ENCODE measurements at regions not wholly inside any gene's neighbourhood (a gene's known extent, or its start where the extent isn't known, plus 50 kb on each side); places are given as distances from the start of the nearest gene placed in this dataset.

DNA sequence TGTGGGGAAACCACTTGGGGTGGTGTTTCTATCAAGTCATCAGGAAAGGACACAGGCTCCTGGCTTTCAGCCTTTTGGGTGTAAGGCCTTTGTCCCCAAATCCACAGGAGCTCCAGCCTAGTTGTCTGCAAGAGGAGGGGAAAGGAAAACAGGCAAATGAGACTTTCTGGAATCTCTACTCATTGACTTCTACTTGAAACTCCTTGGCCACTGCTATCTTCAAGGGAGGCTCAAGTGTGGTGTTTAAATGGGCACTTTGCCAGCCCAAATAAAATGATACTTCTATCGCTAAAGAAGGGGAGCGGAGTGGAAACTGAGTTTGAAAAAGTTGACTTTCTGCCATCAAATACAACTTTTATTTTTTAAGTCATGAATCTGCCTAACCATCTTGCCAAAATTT lies 445.9 kb upstream of the RGS6 start:
- TF ChIP-seq, protein P1, sequence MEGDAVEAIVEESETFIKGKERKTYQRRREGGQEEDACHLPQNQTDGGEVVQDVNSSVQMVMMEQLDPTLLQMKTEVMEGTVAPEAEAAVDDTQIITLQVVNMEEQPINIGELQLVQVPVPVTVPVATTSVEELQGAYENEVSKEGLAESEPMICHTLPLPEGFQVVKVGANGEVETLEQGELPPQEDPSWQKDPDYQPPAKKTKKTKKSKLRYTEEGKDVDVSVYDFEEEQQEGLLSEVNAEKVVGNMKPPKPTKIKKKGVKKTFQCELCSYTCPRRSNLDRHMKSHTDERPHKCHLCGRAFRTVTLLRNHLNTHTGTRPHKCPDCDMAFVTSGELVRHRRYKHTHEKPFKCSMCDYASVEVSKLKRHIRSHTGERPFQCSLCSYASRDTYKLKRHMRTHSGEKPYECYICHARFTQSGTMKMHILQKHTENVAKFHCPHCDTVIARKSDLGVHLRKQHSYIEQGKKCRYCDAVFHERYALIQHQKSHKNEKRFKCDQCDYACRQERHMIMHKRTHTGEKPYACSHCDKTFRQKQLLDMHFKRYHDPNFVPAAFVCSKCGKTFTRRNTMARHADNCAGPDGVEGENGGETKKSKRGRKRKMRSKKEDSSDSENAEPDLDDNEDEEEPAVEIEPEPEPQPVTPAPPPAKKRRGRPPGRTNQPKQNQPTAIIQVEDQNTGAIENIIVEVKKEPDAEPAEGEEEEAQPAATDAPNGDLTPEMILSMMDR (IDR thresholded peaks at IDR 0.05; ENCODE audit: borderline replicate concordance, extremely low read depth, insufficient read depth): no peak
- intact Hi-C loops (cut with DNase I): no loop called here
- H3K9me3 ChIP-seq (ENCODE audit: control insufficient read depth in 2 of 3, insufficient read depth in 1 of 3, low read length in 3 of 3): no peaks in the 10 kb centered on the region
- H3K27ac ChIP-seq (ENCODE audit: low read depth in 2 of 2, low read length in 2 of 2): no peak overlapping the region
- no peak for FAIRE-seq
- no peak overlapping the region for H3K4me3 ChIP-seq (ENCODE audit: low read length in 3 of 3)
- H3K27me3 ChIP-seq (ENCODE audit: control insufficient read depth, insufficient read depth, low read length): no peaks in the 10 kb centered on the region
- DNase-seq: peak in 1 of 5 donors; percentile 46
- H3K9ac ChIP-seq (ENCODE audit: low read length in 3 of 3): no peak overlapping the region
- peaks cover 0 to 5% (median 2%) of the 10 kb centered on the region in 3 donors for H3K4me1 ChIP-seq (ENCODE audit: control insufficient read depth in 2 of 3, insufficient read depth in 2 of 3, low read depth in 1 of 3, low read length in 3 of 3)
- H3K36me3 ChIP-seq (ENCODE audit: control insufficient read depth in 2 of 3, insufficient read depth in 3 of 3, low read length in 3 of 3): no peaks in the 10 kb centered on the region

DNA sequence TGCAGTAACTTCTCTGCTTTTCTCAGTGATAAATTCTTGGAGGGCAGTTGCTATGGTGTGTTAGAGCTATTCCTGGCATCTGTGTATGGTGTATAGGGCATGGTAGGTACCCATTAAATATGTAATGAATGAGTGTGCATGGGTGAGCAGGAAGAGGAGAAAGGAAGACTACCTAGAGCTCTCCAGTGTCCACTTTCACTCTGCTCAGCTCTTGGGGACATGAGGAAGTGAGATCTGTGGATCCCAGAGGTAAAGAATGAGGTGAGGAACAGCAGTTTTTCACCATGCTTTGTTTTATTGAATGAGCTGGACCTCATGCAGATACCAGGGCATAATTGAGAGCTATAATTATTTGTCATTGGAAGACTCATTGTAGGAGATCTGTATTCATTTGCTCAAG lies 444.8 kb upstream of the RGS6 start:
- Histone ChIP-seq H3K4me3 (ENCODE audit: low read length in 3 of 3) (no peak overlapping the region), H3K27me3 (ENCODE audit: control insufficient read depth, insufficient read depth, low read length) (no peaks in the 10 kb centered on the region), H3K9ac (ENCODE audit: low read length in 3 of 3) (no peak overlapping the region), H3K9me3 (ENCODE audit: control insufficient read depth in 2 of 3, insufficient read depth in 1 of 3, low read length in 3 of 3) (no peaks in the 10 kb centered on the region), H3K36me3 (ENCODE audit: control insufficient read depth in 2 of 3, insufficient read depth in 3 of 3, low read length in 3 of 3) (no peaks in the 10 kb centered on the region), H3K4me1 (ENCODE audit: control insufficient read depth in 2 of 3, insufficient read depth in 2 of 3, low read depth in 1 of 3, low read length in 3 of 3) (peaks cover 0 to 5% (median 2%) of the 10 kb centered on the region in 3 donors), H3K27ac (ENCODE audit: low read depth in 2 of 2, low read length in 2 of 2) (no peak overlapping the region)
- intact Hi-C loops (cut with DNase I): no loop called here
- DNase-seq (no peak), FAIRE-seq (no peak)
- TF ChIP-seq, protein P1 (IDR thresholded peaks at IDR 0.05; ENCODE audit: borderline replicate concordance, extremely low read depth, insufficient read depth): no peak

- no peaks in the 10 kb centered on the region for H3K27me3 ChIP-seq (ENCODE audit: control insufficient read depth, insufficient read depth, low read length)
- H3K4me3 ChIP-seq (ENCODE audit: low read length in 3 of 3): no peak overlapping the region
- H3K36me3 ChIP-seq (ENCODE audit: control insufficient read depth in 2 of 3, insufficient read depth in 3 of 3, low read length in 3 of 3): no peaks in the 10 kb centered on the region
- intact Hi-C loops (cut with DNase I): no loop called here
- DNase-seq (no peak), FAIRE-seq (no peak)
- no peak overlapping the region for H3K9ac ChIP-seq (ENCODE audit: low read length in 3 of 3)
- no peak overlapping the region for H3K27ac ChIP-seq (ENCODE audit: low read depth in 2 of 2, low read length in 2 of 2)
- H3K4me1 ChIP-seq (ENCODE audit: control insufficient read depth in 2 of 3, insufficient read depth in 2 of 3, low read depth in 1 of 3, low read length in 3 of 3): peaks cover 0 to 5% (median 2%) of the 10 kb centered on the region in 3 donors
- no peaks in the 10 kb centered on the region for H3K9me3 ChIP-seq (ENCODE audit: control insufficient read depth in 2 of 3, insufficient read depth in 1 of 3, low read length in 3 of 3)
- TF ChIP-seq, protein P1 (IDR thresholded peaks at IDR 0.05; ENCODE audit: borderline replicate concordance, extremely low read depth, insufficient read depth): no peak
Measured at GRCh38 chr14:71487941-71488340, 444.3 kb upstream of the RGS6 start.

DNA sequence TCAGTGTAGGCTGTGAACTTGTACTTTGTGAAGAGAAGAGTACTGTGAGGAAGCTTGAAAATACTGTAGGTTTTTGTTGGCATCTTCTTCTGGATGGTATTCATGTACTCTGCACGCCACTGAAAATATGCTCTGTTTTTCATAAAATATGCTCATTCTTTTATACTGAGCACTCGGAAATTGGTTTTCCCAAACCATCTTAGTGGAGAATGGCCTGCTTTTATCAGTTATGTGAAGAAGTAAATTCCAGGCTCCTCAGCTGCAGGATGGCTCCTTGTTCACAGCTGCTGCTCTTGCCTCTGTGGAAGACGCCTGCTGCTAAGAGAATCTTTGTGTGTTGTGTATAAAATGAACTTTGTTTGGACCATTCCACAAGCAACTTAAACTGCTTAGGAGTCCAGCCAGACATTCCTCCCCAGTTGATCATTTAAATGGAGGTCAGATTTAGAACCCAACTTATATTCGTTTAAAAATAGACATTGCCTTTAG lies 443.5 kb upstream of the RGS6 start:
- DNase-seq (peak in 1 of 5 donors; percentile 30), FAIRE-seq (no peak)
- Histone ChIP-seq H3K9ac (ENCODE audit: low read length in 3 of 3) (no peak overlapping the region), H3K4me1 (ENCODE audit: control insufficient read depth in 2 of 3, insufficient read depth in 2 of 3, low read depth in 1 of 3, low read length in 3 of 3) (peaks cover 0 to 2% (median 0%) of the 10 kb centered on the region in 3 donors), H3K27ac (ENCODE audit: low read depth in 2 of 2, low read length in 2 of 2) (no peak overlapping the region), H3K4me3 (ENCODE audit: low read length in 3 of 3) (no peak overlapping the region), H3K27me3 (ENCODE audit: control insufficient read depth, insufficient read depth, low read length) (no peaks in the 10 kb centered on the region), H3K36me3 (ENCODE audit: control insufficient read depth in 2 of 3, insufficient read depth in 3 of 3, low read length in 3 of 3) (no peaks in the 10 kb centered on the region), H3K9me3 (ENCODE audit: control insufficient read depth in 2 of 3, insufficient read depth in 1 of 3, low read length in 3 of 3) (no peaks in the 10 kb centered on the region)
- intact Hi-C loops (cut with DNase I): no loop called here
- TF ChIP-seq, protein P1 (IDR thresholded peaks at IDR 0.05; ENCODE audit: borderline replicate concordance, extremely low read depth, insufficient read depth): no peak

Measured in kidney (tissue), 13 donors.